Colonic mucosa (tissue), 4 donors: ENCODE measurements at regions not wholly inside any gene's neighbourhood (a gene's known extent, or its start where the extent isn't known, plus 50 kb on each side); places are given as distances from the start of the nearest gene placed in this dataset.

Source experiments
- DNase-seq: peaks from one replicate; pipeline ENCODE4 v3.0.0-alpha.2; 2020
- H3K27ac ChIP-seq: fragments of 200-600 bp; one replicate; pipeline ENCODE4 v1.8.0; 2021
- H3K27me3 ChIP-seq: fragments of 200-600 bp; one replicate; pipeline ENCODE4 v1.8.0; 2021
- H3K36me3 ChIP-seq: fragments of 200-600 bp; one replicate; pipeline ENCODE4 v1.8.0; 2021
- H3K4me1 ChIP-seq: fragments of 200-600 bp; one replicate; pipeline ENCODE4 v1.8.0; 2021; ENCODE audit warnings: mild to moderate bottlenecking
- H3K4me3 ChIP-seq: fragments of 200-600 bp; one replicate; pipeline ENCODE4 v1.8.0; 2021
- H3K9ac ChIP-seq, 2 donors: one replicate each; pipeline ENCODE4 v1.7.0; 2013; ENCODE audit warnings: control low read depth in 2 of 2, low read depth in 2 of 2, low read length in 2 of 2
- H3K9me3 ChIP-seq: fragments of 200-600 bp; one replicate; pipeline ENCODE4 v1.8.0; 2021
- CTCF ChIP-seq: fragments of 200-600 bp; IDR thresholded peaks from one replicate; pipeline ENCODE4 v1.8.0; 2022; ENCODE audit warnings: antibody characterized with exemption, mild to moderate bottlenecking
- intact Hi-C: fragments of 100-400 bp; cut with DNase I; formaldehyde crosslinking; loops from one replicate; pipeline ENCODE4 v1.14.1; 2022
- donor health status: healthy.
- donor health status: DM: no; HTN: no; CAD: no.
- donor health status: DM: no; HTN: no; CAD: no.

GRCh38 chr2:175576270-175576669, 394.8 kb upstream of the ATP5MC3 start:
- H3K27me3 ChIP-seq: no peaks in the 10 kb centered on the region
- H3K36me3 ChIP-seq: no peaks in the 10 kb centered on the region
- no peak for DNase-seq
- no peak for TF ChIP-seq CTCF
- no peak overlapping the region for H3K9ac ChIP-seq
- no peak overlapping the region for H3K27ac ChIP-seq
- no peaks in the 10 kb centered on the region for H3K9me3 ChIP-seq
- no peak overlapping the region for H3K4me3 ChIP-seq
- intact Hi-C loops: no loop called here
- H3K4me1 ChIP-seq: no peaks in the 10 kb centered on the region

GRCh38 chr2:175575346-175576258, 394.1 kb upstream of the ATP5MC3 start:
- no peaks in the 10 kb centered on the region for H3K9me3 ChIP-seq
- no peaks in the 10 kb centered on the region for H3K4me1 ChIP-seq
- H3K9ac ChIP-seq: no peak overlapping the region
- H3K4me3 ChIP-seq: no peak overlapping the region
- intact Hi-C loops: no loop called here
- H3K27me3 ChIP-seq: no peaks in the 10 kb centered on the region
- no peaks in the 10 kb centered on the region for H3K36me3 ChIP-seq
- H3K27ac ChIP-seq: no peak overlapping the region
- DNase-seq: no peak
- no peak for TF ChIP-seq CTCF

GRCh38 chr2:175574069-175574468, 392.6 kb upstream of the ATP5MC3 start:
- no peak overlapping the region for H3K9ac ChIP-seq
- no peak overlapping the region for H3K4me3 ChIP-seq
- no peaks in the 10 kb centered on the region for H3K36me3 ChIP-seq
- no peak for TF ChIP-seq CTCF
- H3K4me1 ChIP-seq: no peaks in the 10 kb centered on the region
- no peak overlapping the region for H3K27ac ChIP-seq
- no peaks in the 10 kb centered on the region for H3K9me3 ChIP-seq
- intact Hi-C loops: no loop called here
- no peaks in the 10 kb centered on the region for H3K27me3 ChIP-seq
- no peak for DNase-seq

- Histone ChIP-seq H3K27me3 (no peaks in the 10 kb centered on the region), H3K36me3 (no peaks in the 10 kb centered on the region), H3K4me3 (no peak overlapping the region), H3K27ac (no peak overlapping the region), H3K9me3 (no peaks in the 10 kb centered on the region), H3K4me1 (no peaks in the 10 kb centered on the region), H3K9ac (no peak overlapping the region)
- no peak for DNase-seq
- TF ChIP-seq CTCF: no peak
- intact Hi-C loops: no loop called here
Measured at GRCh38 chr2:175571078-175571653, 389.7 kb upstream of the ATP5MC3 start.

GRCh38 chr2:175568109-175568730, 386.7 kb upstream of the ATP5MC3 start:
- TF ChIP-seq CTCF: no peak
- H3K27me3 ChIP-seq: no peaks in the 10 kb centered on the region
- no peak overlapping the region for H3K9ac ChIP-seq
- no peaks in the 10 kb centered on the region for H3K4me1 ChIP-seq
- H3K4me3 ChIP-seq: no peak overlapping the region
- intact Hi-C loops: no loop called here
- no peaks in the 10 kb centered on the region for H3K36me3 ChIP-seq
- DNase-seq: no peak
- H3K27ac ChIP-seq: no peak overlapping the region
- H3K9me3 ChIP-seq: no peaks in the 10 kb centered on the region
